MM.1S (cell line): ENCODE measurements at regions not wholly inside any gene's neighbourhood (a gene's known extent, or its start where the extent isn't known, plus 50 kb on each side); places are given as distances from the start of the nearest gene placed in this dataset.
"Not testable (repeated sequence)": the region's sequence is repeated elsewhere in the genome, so short reads cannot be mapped to it uniquely, and the experiment has no call there.

Experiments
- DNase-seq: peaks from one replicate; pipeline ENCODE4 v3.0.0-alpha.2; 2015
- H2AFZ ChIP-seq: fragments of 300-600 bp; sonication (generic); 2 replicates; pipeline ENCODE4 v1.6.0; 2016; ENCODE audit warnings: antibody characterized with exemption, low read length
- H3F3A ChIP-seq: fragments of 300-600 bp; sonication (generic); 2 replicates; pipeline ENCODE4 v1.6.1; 2016; ENCODE audit warnings: mild to moderate bottlenecking, antibody characterized with exemption, low read length, moderate library complexity, mixed read lengths; ENCODE audit not compliant: insufficient read depth
- H3K27ac ChIP-seq: fragments of 300-600 bp; sonication (generic); 2 replicates; pipeline ENCODE4 v1.5.1; 2016; ENCODE audit warnings: mild to moderate bottlenecking, low read length
- H3K27me3 ChIP-seq: fragments of 300-600 bp; sonication (generic); replicated peaks from 2 replicates; pipeline ENCODE4 v1.6.0; 2016; ENCODE audit warnings: low read length; ENCODE audit not compliant: insufficient read depth
- H3K36me3 ChIP-seq: fragments of 300-600 bp; sonication (generic); replicated peaks from 2 replicates; pipeline ENCODE4 v1.6.1; 2016; ENCODE audit warnings: mild to moderate bottlenecking, low read length, mixed read lengths; ENCODE audit not compliant: insufficient read depth
- H3K4me1 ChIP-seq: fragments of 300-600 bp; sonication (generic); 2 replicates; pipeline ENCODE4 v1.6.1; 2016; ENCODE audit warnings: low read length, mixed read lengths
- H3K4me2 ChIP-seq: fragments of 300-600 bp; sonication (generic); 2 replicates; pipeline ENCODE4 v1.6.0; 2016; ENCODE audit warnings: low read depth, low read length
- H3K4me3 ChIP-seq: fragments of 300-600 bp; sonication (generic); 2 replicates; pipeline ENCODE4 v1.5.1; 2016; ENCODE audit warnings: low read length, mixed read lengths
- H3K79me2 ChIP-seq: fragments of 300-600 bp; sonication (generic); 2 replicates; pipeline ENCODE4 v1.6.1; 2016; ENCODE audit warnings: mixed run types, low read length, mixed read lengths
- H3K9ac ChIP-seq: fragments of 300-600 bp; sonication (generic); 2 replicates; pipeline ENCODE4 v1.6.1; 2016; ENCODE audit warnings: low read length, mixed read lengths
- H3K9me2 ChIP-seq: fragments of 300-600 bp; sonication (generic); replicated peaks from 2 replicates; pipeline ENCODE4 v1.6.1; 2016; ENCODE audit warnings: mild to moderate bottlenecking, low read length, mixed read lengths; ENCODE audit not compliant: insufficient read depth
- H3K9me3 ChIP-seq: fragments of 300-600 bp; sonication (generic); replicated peaks from 2 replicates; pipeline ENCODE4 v1.6.1; 2016; ENCODE audit warnings: mild to moderate bottlenecking, low read length, mixed read lengths; ENCODE audit not compliant: insufficient read depth
- H4K20me1 ChIP-seq: fragments of 300-600 bp; sonication (generic); 2 replicates; pipeline ENCODE4 v1.6.1; 2016; ENCODE audit warnings: mild to moderate bottlenecking, low read length, moderate library complexity, mixed read lengths; ENCODE audit not compliant: insufficient read depth
- CTCF ChIP-seq: fragments of 300-600 bp; sonication (generic); IDR thresholded peaks from 2 replicates; pipeline ENCODE4 v1.5.1; 2016; ENCODE audit warnings: antibody characterized with exemption, low read length, mixed read lengths
- EZH2 ChIP-seq: fragments of 300-600 bp; sonication (generic); optimal IDR thresholded peaks from 2 replicates; pipeline ENCODE3; 2017; ENCODE audit warnings: low read depth, mild to moderate bottlenecking, antibody characterized with exemption, low read length, mixed read lengths
- EZH2phosphoT487 ChIP-seq: fragments of 300-600 bp; sonication (generic); IDR thresholded peaks from 2 replicates; pipeline ENCODE4 v1.6.1; 2018; ENCODE audit warnings: antibody characterized with exemption, low read length

DNA sequence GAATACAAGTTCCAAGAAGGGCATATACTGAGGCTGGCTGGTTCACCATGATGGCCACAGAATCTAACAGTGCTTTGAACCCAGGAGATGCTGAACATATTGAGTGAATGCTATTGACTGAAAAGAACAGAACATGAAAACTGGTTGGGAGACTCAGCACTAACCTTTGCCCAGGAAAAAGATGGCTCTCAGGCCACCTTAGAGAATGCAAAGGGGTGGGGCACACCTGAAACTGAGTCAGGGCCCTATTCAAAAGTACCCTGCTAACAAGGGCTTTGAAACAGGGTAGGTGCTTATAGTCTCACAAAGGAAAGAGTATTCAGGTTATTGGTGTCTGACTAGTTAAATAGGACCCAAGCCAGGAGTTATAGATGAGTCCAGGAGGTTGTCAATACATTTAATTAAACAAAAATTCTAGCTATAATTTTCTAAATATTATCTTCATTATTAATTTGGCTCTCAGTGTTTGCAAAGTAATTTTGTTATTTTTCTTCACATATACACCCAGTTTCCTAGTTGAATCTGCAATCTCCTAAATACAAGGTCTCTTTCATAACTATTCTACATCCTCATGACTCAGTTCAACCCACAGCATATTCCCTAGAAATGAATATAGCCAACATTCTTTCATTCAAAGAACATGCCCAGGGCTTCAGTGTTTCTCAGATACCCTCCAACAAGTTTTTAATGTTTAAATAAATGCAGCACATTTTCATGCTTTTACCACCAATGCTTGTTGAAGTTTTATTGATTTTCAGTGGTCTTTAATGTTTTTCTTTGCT, 144.2 kb upstream of the RAPGEF2 start:
- no peak for TF ChIP-seq CTCF
- no peak for TF ChIP-seq EZH2
- no peak for TF ChIP-seq EZH2phosphoT487
- Histone ChIP-seq H3K79me2 (no peaks in the 10 kb centered on the region), H3K9me2 (no peaks in the 10 kb centered on the region), H3K27ac (no peak overlapping the region), H3K9ac (no peak overlapping the region), H2AFZ (no peak overlapping the region), H4K20me1 (no peaks in the 10 kb centered on the region), H3K4me2 (no peak overlapping the region), H3K4me3 (no peak overlapping the region), H3F3A (no peaks in the 10 kb centered on the region), H3K4me1 (no peaks in the 10 kb centered on the region), H3K9me3 (no peaks in the 10 kb centered on the region), H3K36me3 (no peaks in the 10 kb centered on the region), H3K27me3 (no peaks in the 10 kb centered on the region)
- DNase-seq: no peak

DNA sequence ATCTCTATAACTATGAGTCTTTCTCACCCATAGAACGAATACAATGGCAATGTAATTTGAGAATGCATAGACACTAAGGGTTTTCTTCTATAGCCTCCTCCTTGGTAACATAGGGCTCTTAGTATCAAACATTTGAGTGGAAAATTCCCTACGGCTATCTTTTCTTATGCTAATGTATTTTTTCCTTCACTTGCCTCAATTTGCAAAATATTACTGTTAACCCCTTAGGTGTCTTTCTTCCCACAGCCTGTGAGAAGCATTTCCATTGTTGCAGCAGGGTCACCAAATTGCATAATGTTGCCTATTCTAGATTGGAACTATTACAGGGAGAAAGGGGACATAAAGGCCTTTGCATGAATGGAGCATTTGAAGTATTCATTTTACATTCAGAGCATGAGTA, 140.5 kb upstream of the RAPGEF2 start:
- H3K9ac ChIP-seq: no peak overlapping the region
- H3K4me3 ChIP-seq: no peak overlapping the region
- H3K79me2 ChIP-seq: no peaks in the 10 kb centered on the region
- H3K27ac ChIP-seq: no peak overlapping the region
- no peaks in the 10 kb centered on the region for H3K9me2 ChIP-seq
- H3K9me3 ChIP-seq: no peaks in the 10 kb centered on the region
- H2AFZ ChIP-seq: no peak overlapping the region
- H4K20me1 ChIP-seq: no peaks in the 10 kb centered on the region
- no peaks in the 10 kb centered on the region for H3K27me3 ChIP-seq
- TF ChIP-seq EZH2phosphoT487: no peak
- TF ChIP-seq CTCF: no peak
- no peak for TF ChIP-seq EZH2
- DNase-seq: no peak
- no peaks in the 10 kb centered on the region for H3F3A ChIP-seq
- no peaks in the 10 kb centered on the region for H3K36me3 ChIP-seq
- no peaks in the 10 kb centered on the region for H3K4me1 ChIP-seq
- H3K4me2 ChIP-seq: no peak overlapping the region

- H3K27ac ChIP-seq, H3F3A ChIP-seq, DNase-seq, H3K4me1 ChIP-seq, H3K9me2 ChIP-seq, H3K9ac ChIP-seq, H3K27me3 ChIP-seq, H3K4me3 ChIP-seq, H4K20me1 ChIP-seq, H3K36me3 ChIP-seq, H3K4me2 ChIP-seq, H3K9me3 ChIP-seq, H3K79me2 ChIP-seq, H2AFZ ChIP-seq: not testable (repeated sequence)
Measured at GRCh38 chr4:158963282-158963681, 139.6 kb upstream of the RAPGEF2 start.

DNA sequence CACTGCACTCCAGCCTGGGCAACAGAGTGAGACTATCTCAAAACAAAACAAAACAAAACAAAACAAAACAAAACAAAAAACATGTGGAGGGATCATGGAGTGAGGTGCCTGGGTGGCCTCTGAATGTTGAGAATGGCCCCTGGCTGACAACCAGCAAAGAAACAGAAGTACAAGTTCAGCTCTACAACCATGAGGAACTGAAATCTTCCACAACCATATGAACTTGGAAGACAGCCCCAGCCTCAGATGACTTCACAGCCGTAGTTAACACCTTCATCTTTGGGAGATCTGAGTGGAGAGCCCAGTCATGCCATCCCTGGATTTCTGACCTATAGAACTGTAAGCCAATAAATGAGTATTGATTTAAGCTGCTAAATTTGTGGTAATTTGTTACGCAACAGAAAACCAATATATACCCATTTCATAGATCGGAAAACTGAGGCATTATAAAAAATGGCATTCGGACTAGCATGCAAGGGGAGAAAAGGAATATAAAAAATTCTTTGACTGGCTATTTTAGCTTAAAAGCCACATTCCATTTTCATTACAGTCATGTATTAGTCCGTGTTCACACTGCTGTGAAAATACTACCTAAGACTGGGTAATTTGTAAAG, 138.7 kb upstream of the RAPGEF2 start:
- Histone ChIP-seq H3K27ac (no peak overlapping the region), H3K27me3 (no peaks in the 10 kb centered on the region), H3K9ac (no peak overlapping the region), H3K9me3 (no peaks in the 10 kb centered on the region), H3K4me3 (no peak overlapping the region), H2AFZ (no peak overlapping the region), H3K9me2 (no peaks in the 10 kb centered on the region), H3K36me3 (no peaks in the 10 kb centered on the region), H3K79me2 (no peaks in the 10 kb centered on the region), H3K4me1 (no peaks in the 10 kb centered on the region), H4K20me1 (no peaks in the 10 kb centered on the region), H3F3A (no peaks in the 10 kb centered on the region), H3K4me2 (no peak overlapping the region)
- TF ChIP-seq EZH2phosphoT487: no peak
- no peak for TF ChIP-seq CTCF
- no peak for TF ChIP-seq EZH2
- no peak for DNase-seq
